PC-3 (cell line): ENCODE measurements at regions not wholly inside any gene's neighbourhood (a gene's known extent, or its start where the extent isn't known, plus 50 kb on each side); places are given as distances from the start of the nearest gene placed in this dataset.

Source experiments
- EZH2 ChIP-seq: fragments of 300-600 bp; sonication (generic); IDR thresholded peaks from one replicate; pipeline ENCODE4 v1.6.1; 2017; ENCODE audit warnings: antibody characterized with exemption, mild to moderate bottlenecking, low read length; ENCODE audit not compliant: unreplicated experiment
- TF ChIP-seq, protein P1 (sequence below): fragments of 300-600 bp; sonication (generic); conservative IDR thresholded peaks from 2 replicates; pipeline ENCODE4 v1.5.1; 2017; ENCODE audit warnings: antibody characterized with exemption, low read depth, mild to moderate bottlenecking, low read length

DNA sequence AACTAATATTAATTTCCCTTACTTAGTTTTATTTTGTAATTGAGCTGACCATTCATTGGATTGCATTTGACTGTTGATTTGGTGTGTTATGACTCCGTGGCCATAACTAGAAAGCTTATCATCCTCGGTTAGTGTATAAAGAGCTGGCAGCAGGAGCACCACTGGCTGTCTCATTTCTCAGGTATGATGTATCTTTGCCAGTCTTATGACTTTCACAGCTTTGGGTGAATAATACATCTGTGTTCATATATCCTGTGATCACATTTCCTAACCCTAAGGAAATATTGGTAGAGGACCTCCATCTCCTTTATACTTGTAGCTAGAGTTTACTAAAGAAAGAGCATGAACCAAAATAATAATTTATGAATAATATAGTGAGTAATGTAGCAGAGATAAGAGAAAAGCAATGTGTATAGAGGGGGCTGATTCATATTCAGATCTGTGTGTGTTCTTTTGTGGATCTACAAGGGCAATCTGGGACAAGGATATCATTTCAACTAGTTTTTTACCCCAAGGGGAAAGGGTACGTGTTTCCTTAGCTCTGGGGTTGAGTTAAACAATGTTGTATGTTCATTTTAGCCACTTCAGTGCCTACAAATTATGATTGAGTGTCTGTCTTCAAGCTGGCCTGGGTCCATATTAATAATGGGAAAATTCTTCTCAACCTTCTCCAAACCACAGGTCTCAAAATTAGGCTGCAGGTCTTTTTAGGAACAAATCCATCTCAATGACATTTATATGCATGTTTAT is 901.7 kb downstream of the NTRK3 start:
- TF ChIP-seq, protein P1, sequence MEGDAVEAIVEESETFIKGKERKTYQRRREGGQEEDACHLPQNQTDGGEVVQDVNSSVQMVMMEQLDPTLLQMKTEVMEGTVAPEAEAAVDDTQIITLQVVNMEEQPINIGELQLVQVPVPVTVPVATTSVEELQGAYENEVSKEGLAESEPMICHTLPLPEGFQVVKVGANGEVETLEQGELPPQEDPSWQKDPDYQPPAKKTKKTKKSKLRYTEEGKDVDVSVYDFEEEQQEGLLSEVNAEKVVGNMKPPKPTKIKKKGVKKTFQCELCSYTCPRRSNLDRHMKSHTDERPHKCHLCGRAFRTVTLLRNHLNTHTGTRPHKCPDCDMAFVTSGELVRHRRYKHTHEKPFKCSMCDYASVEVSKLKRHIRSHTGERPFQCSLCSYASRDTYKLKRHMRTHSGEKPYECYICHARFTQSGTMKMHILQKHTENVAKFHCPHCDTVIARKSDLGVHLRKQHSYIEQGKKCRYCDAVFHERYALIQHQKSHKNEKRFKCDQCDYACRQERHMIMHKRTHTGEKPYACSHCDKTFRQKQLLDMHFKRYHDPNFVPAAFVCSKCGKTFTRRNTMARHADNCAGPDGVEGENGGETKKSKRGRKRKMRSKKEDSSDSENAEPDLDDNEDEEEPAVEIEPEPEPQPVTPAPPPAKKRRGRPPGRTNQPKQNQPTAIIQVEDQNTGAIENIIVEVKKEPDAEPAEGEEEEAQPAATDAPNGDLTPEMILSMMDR: no peak
- no peak for TF ChIP-seq EZH2
